ENCODE measurements at regions not wholly inside any gene's neighbourhood (a gene's known extent, or its start where the extent isn't known, plus 50 kb on each side); places are given as distances from the start of the nearest gene placed in this dataset.

- H2BK5ac ChIP-seq (ENCODE audit: insufficient read length, low read length): no peak overlapping the region
- TF ChIP-seq, protein P1, sequence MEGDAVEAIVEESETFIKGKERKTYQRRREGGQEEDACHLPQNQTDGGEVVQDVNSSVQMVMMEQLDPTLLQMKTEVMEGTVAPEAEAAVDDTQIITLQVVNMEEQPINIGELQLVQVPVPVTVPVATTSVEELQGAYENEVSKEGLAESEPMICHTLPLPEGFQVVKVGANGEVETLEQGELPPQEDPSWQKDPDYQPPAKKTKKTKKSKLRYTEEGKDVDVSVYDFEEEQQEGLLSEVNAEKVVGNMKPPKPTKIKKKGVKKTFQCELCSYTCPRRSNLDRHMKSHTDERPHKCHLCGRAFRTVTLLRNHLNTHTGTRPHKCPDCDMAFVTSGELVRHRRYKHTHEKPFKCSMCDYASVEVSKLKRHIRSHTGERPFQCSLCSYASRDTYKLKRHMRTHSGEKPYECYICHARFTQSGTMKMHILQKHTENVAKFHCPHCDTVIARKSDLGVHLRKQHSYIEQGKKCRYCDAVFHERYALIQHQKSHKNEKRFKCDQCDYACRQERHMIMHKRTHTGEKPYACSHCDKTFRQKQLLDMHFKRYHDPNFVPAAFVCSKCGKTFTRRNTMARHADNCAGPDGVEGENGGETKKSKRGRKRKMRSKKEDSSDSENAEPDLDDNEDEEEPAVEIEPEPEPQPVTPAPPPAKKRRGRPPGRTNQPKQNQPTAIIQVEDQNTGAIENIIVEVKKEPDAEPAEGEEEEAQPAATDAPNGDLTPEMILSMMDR (conservative IDR thresholded peaks at IDR 0.05): no peak
- no CpG with 5 or more reads among the region's 1 CpG for WGBS (ENCODE audit: extremely low coverage, insufficient read length, low lambda C conversion rate)
- DNase-seq: no peak
- no peak overlapping the region for H3K4me2 ChIP-seq (ENCODE audit: insufficient read depth, insufficient read length, low read length)
- peaks cover 92 to 93% of the 10 kb centered on the region in 2 experiments for H3K9me3 Mint-ChIP-seq
- peaks cover 99% of the 10 kb centered on the region for H3K9me3 ChIP-seq (ENCODE audit: control insufficient read depth, low read depth, low read length)
- H4K8ac ChIP-seq (replicated peaks; ENCODE audit: insufficient read length, low read depth, low read length): no peak overlapping the region
- no peak overlapping the region for H3K23ac ChIP-seq (ENCODE audit: insufficient read length, low read depth, low read length)
- H3K27ac ChIP-seq (ENCODE audit: insufficient read length, low read depth, low read length): no peak overlapping the region
- H3K79me2 ChIP-seq (ENCODE audit: insufficient read depth, low read length): no peaks in the 10 kb centered on the region
- no peak overlapping the region for H2BK12ac ChIP-seq (ENCODE audit: insufficient read length, low read depth, low read length)
- H3K27me3 Mint-ChIP-seq (ENCODE audit: low read depth): no peaks in the 10 kb centered on the region
- no peaks in the 10 kb centered on the region for H3K4me1 ChIP-seq (ENCODE audit: insufficient read depth, low read length)
- H3K4ac ChIP-seq (ENCODE audit: low read depth, low read length): no peak overlapping the region
- no peak overlapping the region for H3K56ac ChIP-seq (ENCODE audit: insufficient read length, low read depth, low read length)
- no peak overlapping the region for H2BK20ac ChIP-seq (ENCODE audit: low read depth, low read length, poor library complexity, severe bottlenecking)
- H2AK5ac ChIP-seq (ENCODE audit: insufficient read length, low read length): no peak overlapping the region
- no peak overlapping the region for H2BK120ac ChIP-seq (ENCODE audit: low read depth, low read length, poor library complexity, severe bottlenecking)
- H3K27ac Mint-ChIP-seq: no peak overlapping the region
- H2AFZ ChIP-seq (ENCODE audit: low read length): no peak overlapping the region
- no peak overlapping the region for H3K4me3 Mint-ChIP-seq
- no peak overlapping the region for H3K14ac ChIP-seq (ENCODE audit: insufficient read depth, low read length)
- no peaks in the 10 kb centered on the region for H3K79me1 ChIP-seq (ENCODE audit: insufficient read depth, low read depth, low read length, poor library complexity, severe bottlenecking)
- no peaks in the 10 kb centered on the region for H3K4me1 Mint-ChIP-seq
- H3T11ph ChIP-seq (ENCODE audit: low read length): no peak overlapping the region
- no peak overlapping the region for H4K91ac ChIP-seq (ENCODE audit: insufficient read length, low read depth, low read length)
- no peak overlapping the region for H3K18ac ChIP-seq (ENCODE audit: insufficient read length, low read depth, low read length)
- H3K36me3 Mint-ChIP-seq (ENCODE audit: insufficient read depth in 1 of 3, low read depth in 3 of 3): peaks cover 4 to 16% (median 10%) of the 10 kb centered on the region in 3 experiments; a peak in 5 of 7 replicates
- H4K5ac ChIP-seq (ENCODE audit: insufficient read length, low read depth, low read length): no peak overlapping the region
- no peaks in the 10 kb centered on the region; the same call in 1 of the 2 replicates for H3K27me3 ChIP-seq (ENCODE audit: insufficient read depth, low read length)
- no peaks in the 10 kb centered on the region for H4K20me1 ChIP-seq (ENCODE audit: control insufficient read depth, insufficient read depth, insufficient read length)
- no peaks in the 10 kb centered on the region for H3K23me2 ChIP-seq (ENCODE audit: insufficient read length, low read depth, low read length, poor library complexity, severe bottlenecking)
- no peak overlapping the region for H3K9ac ChIP-seq (ENCODE audit: extremely low read depth, insufficient read length, low read length)
- H2BK15ac ChIP-seq (ENCODE audit: low read depth, low read length): no peak overlapping the region
Measured at GRCh38 chr16:35302859-35303258, 1843.4 kb downstream of the TP53TG3F start.

All from H9 (cell line).